Activated gamma-delta T cell treated with Interleukin-2 at 50 U/mL for 16 hours (primary cell): ENCODE measurements at regions not wholly inside any gene's neighbourhood (a gene's known extent, or its start where the extent isn't known, plus 50 kb on each side); places are given as distances from the start of the nearest gene placed in this dataset.
"Not testable (repeated sequence)": the region's sequence is repeated elsewhere in the genome, so short reads cannot be mapped to it uniquely, and the experiment has no call there.

Experiments
- DNase-seq: peaks from one replicate; pipeline ENCODE4 v3.0.0-alpha.2; 2020

- DNase-seq: no peak
These were observed 502.1 kb downstream of the SUCLG1 start for GRCh38 chr2:83956991-83957390.

DNA sequence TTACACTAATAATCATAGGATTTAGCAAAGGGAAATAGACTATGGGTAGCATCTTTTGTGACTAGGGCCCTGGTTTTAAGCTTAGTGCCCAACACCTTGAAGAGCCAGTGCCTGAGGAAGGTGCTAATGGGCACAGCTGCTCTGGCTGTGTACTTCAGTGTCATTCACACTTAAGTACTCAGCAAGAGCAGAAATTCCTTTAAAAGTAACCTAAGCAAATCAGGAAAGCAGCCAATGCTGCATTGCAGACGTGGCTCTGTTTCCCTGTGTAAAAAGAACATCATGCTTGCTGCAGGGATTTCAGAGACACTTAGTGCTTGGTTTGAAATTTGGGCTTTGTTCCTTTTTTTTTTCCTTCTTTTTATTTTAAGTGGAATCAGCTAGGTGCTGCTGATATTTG, 505.4 kb downstream of the SUCLG1 start:
- DNase-seq: no peak

DNA sequence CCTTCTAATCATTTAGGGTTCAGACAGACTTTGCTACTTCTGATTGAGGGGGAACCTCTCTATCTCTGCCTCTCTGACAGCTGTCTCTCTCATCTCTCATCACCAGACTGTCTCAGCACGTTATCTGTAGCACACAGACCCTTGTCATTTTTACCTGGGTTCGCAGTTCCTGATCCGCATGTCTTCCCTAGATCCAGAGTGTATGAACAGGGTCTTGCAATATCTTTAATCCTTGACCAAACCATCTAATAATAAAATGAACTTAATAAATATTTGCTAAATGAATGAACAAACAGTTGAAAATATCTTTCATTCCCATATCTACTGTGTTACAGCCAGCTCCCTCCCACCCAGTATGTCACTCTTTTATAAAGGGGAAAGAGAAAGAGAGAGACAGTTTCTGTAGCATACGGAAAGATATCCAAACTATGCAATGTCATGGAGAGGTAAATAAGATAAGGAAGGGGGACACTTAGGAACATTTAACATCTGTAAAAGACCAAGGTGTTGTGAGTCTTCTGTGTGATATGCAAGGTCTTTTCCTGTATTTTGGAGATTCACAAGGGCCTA, 507.6 kb downstream of the SUCLG1 start:
- DNase-seq: no peak

- no peak for DNase-seq
These were observed 509.7 kb downstream of the SUCLG1 start for GRCh38 chr2:83949361-83949760.

- DNase-seq: no peak
These were observed 514.9 kb downstream of the SUCLG1 start for GRCh38 chr2:83944191-83944590.

DNA sequence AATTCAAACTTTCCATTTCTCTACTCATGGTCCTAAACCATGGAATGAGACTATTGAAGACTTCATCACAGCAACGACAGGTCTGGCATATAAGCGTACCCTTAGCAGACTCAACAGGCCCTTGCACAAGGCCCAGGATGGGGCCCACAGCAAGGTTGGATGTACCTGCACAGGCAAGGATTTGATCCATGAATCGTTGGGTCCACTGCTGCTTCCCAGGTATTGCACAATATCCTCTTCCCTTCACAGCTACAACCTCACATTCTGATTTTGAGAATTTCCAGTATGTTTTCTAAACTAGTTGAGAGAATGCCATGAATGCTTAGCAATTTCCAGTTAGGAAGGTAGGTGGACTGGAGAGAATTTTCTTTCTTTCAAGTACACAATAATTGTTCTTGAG, 515.8 kb downstream of the SUCLG1 start:
- DNase-seq: no peak

GRCh38 chr2:83941886-83942285, 517.2 kb downstream of the SUCLG1 start:
- DNase-seq: no peak

- no peak for DNase-seq
These were observed 525.3 kb downstream of the SUCLG1 start for GRCh38 chr2:83933749-83934148.

- DNase-seq: no peak
These were observed 535.5 kb downstream of the SUCLG1 start for GRCh38 chr2:83923531-83923930.

DNA sequence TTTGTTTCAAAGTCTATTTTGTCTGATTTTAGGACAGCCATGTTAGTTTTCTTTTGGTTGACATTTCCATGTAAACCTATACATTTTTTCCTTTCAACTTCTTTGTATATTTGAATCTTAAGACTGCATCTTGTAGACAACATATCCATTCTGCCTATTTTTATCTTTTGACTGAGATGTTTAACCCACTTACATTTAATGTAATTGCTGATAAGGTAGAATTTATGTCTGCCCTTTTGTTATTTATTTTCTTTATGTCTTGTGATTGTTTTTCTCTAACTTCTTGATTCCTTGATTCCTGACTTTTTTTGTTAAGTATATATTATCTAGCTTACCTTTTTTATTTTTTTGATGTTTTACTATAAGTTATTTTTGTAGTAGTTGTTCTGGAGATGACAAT, 542.5 kb downstream of the SUCLG1 start:
- no peak for DNase-seq

DNA sequence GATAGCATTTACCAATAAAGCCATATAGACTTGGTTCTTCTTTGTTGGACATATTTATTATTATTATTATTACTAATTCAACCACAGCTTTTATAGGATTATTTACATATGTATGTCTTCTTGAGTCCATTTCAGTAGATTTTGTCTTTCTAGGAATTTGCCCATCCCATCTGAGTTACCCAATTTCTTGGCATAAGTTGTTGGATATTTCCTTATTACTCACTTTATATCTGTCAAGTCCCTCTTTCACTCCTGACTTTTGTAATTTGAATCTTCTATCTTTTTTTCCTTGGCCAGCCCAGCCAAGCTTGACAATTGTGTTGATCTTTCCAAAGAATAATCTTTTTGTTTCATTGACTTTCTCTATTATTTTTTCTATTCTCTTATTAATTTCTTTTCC, 543.7 kb downstream of the SUCLG1 start:
- no peak for DNase-seq

DNA sequence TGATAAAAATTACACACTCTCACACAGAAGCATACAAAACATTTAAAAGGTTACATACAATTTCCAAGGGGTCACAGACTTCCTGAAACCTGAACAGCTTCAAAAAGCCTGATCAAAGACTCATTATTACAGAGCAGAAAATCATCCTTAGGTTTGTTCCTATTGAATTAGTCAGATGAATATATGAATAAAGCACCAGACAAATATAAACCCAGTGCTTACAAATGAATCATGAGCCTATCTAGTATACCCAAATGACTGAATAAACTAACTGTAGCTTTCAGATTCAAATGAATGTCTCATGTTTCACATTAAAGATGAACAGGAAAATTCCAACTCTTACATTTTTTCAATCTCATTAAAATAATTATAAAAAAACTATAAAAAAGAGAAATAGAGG, 550.3 kb downstream of the SUCLG1 start:
- DNase-seq: no peak

GRCh38 chr2:83901317-83901716, 557.8 kb downstream of the SUCLG1 start:
- no peak for DNase-seq

- DNase-seq: no peak
These were observed 558.2 kb downstream of the SUCLG1 start for GRCh38 chr2:83900862-83901261.

- DNase-seq: no peak
These were observed 559.8 kb downstream of the SUCLG1 start for GRCh38 chr2:83899271-83899670.

DNA sequence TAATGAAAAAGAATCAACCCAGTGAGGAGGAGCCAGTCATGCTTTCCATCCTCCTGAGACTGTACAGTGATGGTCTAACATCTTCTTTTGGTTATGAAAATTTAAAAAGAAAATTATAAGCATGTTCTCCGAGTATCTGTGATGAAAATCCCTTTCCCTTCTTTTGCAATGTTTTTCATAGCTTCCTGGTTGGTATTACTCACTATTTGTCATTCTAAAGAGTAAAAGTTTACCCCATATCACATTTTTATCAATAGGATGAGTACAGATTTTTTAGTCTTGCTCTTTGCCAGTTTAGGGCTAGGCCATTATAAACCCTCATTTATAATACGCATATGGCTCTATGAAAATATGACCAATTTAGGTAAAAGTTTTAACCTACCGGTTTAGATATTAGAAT, 564.1 kb downstream of the SUCLG1 start:
- DNase-seq: no peak

GRCh38 chr2:83887757-83888156, 571.3 kb downstream of the SUCLG1 start:
- no peak for DNase-seq

DNA sequence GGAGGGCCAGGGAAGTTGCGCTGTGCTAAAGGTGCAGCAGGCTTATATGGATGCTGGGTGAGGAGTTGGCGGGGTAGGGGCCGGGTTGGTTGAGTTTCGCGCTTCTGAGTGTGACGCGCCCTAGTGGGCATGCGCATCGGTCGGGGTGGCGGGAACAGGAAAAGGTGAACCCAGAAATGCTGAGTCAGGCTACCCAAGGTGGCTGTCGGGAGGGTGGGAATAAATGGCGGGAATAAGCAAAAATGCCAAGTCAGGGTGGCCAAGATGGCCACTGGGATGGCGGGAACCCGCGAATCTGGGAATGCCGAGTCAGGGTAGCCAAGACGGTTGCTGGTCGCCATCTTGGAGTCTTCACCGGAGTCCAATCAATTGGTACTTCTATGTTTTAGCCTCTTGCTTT, 580.0 kb downstream of the SUCLG1 start:
- DNase-seq: no peak

DNA sequence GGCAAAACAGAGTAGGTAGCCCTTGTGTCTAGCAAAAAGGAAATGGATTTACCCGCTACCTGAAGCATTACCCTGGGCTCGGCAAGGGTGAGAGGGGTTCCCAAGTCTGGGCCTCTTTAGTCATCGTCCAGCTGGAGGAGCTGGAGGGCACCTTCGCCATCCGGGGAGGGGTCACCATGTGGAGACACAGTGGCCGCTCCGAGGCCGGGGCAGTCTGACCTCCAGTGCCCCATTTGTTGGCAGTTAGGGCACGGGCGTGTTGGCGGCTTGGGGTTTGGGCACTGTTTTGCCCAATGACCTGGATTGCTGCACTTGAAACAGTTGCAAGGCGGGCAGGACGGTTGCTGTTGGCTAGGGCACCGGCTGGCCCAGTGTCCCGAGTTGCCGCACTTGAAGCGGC, 581.8 kb downstream of the SUCLG1 start:
- not testable (repeated sequence) for DNase-seq

GRCh38 chr2:83874712-83875430, 584.2 kb downstream of the SUCLG1 start:
- no peak for DNase-seq

- no peak for DNase-seq
These were observed 585.0 kb downstream of the SUCLG1 start for GRCh38 chr2:83874066-83874465.

DNA sequence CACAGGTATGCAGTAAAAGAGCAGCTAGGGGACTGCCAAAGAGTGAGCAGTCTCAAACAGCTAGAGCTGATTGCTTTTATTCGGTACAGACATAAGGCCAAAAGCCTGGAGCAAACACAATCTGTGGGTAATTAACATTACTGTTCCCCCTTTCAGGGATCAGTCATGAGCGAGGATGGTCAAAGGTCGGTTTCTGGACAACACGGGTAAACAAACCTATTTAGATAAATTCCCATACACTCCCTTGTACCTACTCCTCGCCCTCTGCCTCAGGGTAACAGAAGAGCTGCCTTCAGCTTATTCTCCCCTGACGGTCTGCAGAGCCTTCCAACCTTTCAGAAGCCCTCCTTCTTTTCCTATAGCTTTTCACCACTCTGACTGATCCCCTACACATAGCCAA, 586.0 kb downstream of the SUCLG1 start:
- DNase-seq: no peak

- DNase-seq: no peak
These were observed 592.9 kb downstream of the SUCLG1 start for GRCh38 chr2:83866211-83866610.

GRCh38 chr2:83862600-83862999, 596.5 kb downstream of the SUCLG1 start:
- DNase-seq: no peak

DNA sequence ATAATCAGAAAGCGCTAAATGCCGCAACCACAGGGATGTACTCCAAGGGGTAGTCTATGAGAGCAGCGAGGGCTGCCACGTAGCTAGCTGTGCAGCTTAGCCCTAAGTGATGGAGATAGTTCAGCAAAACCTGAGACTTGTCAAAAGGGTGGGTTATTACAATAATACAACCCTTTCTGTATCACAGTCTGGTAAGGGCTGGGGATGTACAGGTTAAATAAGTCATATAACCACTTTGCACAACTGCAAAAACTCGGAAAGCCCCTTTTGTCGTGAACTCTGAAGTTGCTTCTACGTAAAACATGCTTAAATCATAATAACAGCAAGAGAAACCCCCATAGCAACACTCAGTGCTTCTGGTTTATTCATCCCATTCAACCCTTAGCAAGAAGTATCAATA, 598.8 kb downstream of the SUCLG1 start:
- no peak for DNase-seq
